ENCODE measurements at regions not wholly inside any gene's neighbourhood (a gene's known extent, or its start where the extent isn't known, plus 50 kb on each side); places are given as distances from the start of the nearest gene placed in this dataset.
"Not testable (repeated sequence)": the region's sequence is repeated elsewhere in the genome, so short reads cannot be mapped to it uniquely, and the experiment has no call there.

DNA sequence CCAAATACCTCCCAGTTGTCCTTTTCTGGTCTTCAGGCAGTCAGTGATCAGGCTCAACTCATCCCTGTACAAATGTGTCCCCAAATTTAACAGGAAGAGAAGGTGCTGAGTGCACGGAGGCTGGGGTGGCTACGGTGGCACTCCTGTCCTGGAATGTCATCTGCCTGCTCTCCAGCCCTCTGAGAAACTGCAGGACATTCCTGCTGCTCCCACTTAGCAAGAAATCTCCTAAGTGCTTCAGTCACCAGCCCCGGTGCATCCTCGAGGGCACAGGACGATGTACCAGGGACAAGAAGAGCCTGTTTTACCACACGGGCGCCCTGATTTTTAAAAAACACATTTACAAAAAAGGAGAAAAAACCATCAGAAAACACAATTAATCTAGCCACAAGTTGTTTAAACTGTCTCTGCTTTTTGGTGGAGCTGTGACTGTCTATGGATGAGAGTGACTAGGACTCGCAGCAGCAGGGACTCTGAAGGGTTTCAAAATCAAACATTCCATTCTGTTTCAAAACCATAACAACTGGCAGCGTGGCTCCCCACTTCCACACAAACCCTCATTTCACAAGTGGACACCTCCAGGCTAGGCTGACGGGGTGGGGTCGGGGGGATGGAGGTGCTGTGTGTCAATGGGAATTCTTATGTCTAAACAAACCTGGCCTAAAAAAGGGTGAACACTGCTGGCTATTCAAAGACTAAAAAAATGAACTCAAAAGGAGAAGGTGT is 65.3 kb upstream of the CNEP1R1 start:
- H3K4me2 ChIP-seq, result no peak overlapping the region
- no peaks in the 10 kb centered on the region for H3K27me3 ChIP-seq (ENCODE audit: insufficient read depth, low read depth)
- H3K36me3 ChIP-seq (ENCODE audit: insufficient read depth), result no peaks in the 10 kb centered on the region
- no peaks in the 10 kb centered on the region for H4K20me1 ChIP-seq (ENCODE audit: insufficient read depth)
- H3K4me3 ChIP-seq (IDR thresholded peaks at IDR 0.05; ENCODE audit: insufficient read depth, low read depth, low read length), result no peak overlapping the region
- H3K79me2 ChIP-seq (ENCODE audit: insufficient read depth, low read depth), result no peaks in the 10 kb centered on the region
- no peaks in the 10 kb centered on the region for H3K4me1 ChIP-seq (ENCODE audit: low read depth, poor library complexity, severe bottlenecking)
- no peak overlapping the region for H3K9ac ChIP-seq
- H3K27ac ChIP-seq, result no peak overlapping the region
- TF ChIP-seq, protein P1, sequence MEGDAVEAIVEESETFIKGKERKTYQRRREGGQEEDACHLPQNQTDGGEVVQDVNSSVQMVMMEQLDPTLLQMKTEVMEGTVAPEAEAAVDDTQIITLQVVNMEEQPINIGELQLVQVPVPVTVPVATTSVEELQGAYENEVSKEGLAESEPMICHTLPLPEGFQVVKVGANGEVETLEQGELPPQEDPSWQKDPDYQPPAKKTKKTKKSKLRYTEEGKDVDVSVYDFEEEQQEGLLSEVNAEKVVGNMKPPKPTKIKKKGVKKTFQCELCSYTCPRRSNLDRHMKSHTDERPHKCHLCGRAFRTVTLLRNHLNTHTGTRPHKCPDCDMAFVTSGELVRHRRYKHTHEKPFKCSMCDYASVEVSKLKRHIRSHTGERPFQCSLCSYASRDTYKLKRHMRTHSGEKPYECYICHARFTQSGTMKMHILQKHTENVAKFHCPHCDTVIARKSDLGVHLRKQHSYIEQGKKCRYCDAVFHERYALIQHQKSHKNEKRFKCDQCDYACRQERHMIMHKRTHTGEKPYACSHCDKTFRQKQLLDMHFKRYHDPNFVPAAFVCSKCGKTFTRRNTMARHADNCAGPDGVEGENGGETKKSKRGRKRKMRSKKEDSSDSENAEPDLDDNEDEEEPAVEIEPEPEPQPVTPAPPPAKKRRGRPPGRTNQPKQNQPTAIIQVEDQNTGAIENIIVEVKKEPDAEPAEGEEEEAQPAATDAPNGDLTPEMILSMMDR (conservative IDR thresholded peaks at IDR 0.05; ENCODE audit: low read depth, low read length), result no peak
- H2AFZ ChIP-seq (ENCODE audit: low read depth), result no peak overlapping the region

DNA sequence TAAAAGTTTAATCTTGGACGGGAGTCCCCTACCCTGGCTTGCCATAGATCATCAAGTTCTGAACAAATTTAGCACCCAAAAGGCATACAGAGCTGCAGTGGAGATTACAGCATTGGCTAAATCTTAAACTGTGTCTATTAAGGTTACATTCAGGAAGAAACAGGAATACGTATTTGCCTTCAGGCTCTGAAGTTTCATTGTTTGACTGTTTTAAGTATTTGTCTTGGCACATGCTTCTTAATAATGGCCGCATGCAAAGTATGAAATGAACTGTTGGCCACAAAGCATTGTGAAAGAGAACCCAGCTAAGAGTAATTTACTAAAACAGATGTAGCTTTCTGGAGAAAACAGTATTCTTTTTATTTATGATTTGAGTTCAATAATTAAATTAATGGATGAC is 63.9 kb upstream of the CNEP1R1 start:
- no peaks in the 10 kb centered on the region for H3K27me3 ChIP-seq (ENCODE audit: insufficient read depth, low read depth)
- H4K20me1 ChIP-seq (ENCODE audit: insufficient read depth), result no peaks in the 10 kb centered on the region
- TF ChIP-seq, protein P1 (conservative IDR thresholded peaks at IDR 0.05; ENCODE audit: low read depth, low read length), result no peak
- H3K79me2 ChIP-seq (ENCODE audit: insufficient read depth, low read depth), result no peaks in the 10 kb centered on the region
- no peaks in the 10 kb centered on the region for H3K4me1 ChIP-seq (ENCODE audit: low read depth, poor library complexity, severe bottlenecking)
- no peak overlapping the region for H3K27ac ChIP-seq
- no peak overlapping the region for H2AFZ ChIP-seq (ENCODE audit: low read depth)
- H3K4me3 ChIP-seq (IDR thresholded peaks at IDR 0.05; ENCODE audit: insufficient read depth, low read depth, low read length), result no peak overlapping the region
- no peaks in the 10 kb centered on the region for H3K36me3 ChIP-seq (ENCODE audit: insufficient read depth)
- H3K9ac ChIP-seq, result no peak overlapping the region
- H3K4me2 ChIP-seq, result no peak overlapping the region

DNA sequence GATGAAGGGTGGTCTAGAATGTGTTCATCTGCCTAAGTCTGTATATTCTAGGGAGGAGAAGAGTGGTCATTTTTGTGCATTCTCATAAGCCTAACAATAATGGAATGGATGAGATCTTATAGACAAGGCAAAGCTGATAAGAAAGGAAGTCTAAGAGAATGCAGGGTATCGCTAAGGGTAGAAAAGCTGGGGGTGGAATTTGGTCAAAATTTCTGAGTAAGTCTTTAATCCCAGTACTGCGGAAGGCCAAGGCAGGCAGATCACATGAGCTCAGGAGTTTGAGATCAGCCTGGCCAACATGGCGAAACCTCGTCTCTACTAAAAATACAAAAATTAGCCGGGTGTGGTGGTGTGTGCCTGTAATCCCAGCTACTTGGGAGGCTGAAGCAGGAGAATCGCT is 62.5 kb upstream of the CNEP1R1 start:
- not testable (repeated sequence) for H3K4me1 ChIP-seq (ENCODE audit: low read depth, poor library complexity, severe bottlenecking); H3K4me3 ChIP-seq (IDR thresholded peaks at IDR 0.05; ENCODE audit: insufficient read depth, low read depth, low read length); H3K9ac ChIP-seq

DNA sequence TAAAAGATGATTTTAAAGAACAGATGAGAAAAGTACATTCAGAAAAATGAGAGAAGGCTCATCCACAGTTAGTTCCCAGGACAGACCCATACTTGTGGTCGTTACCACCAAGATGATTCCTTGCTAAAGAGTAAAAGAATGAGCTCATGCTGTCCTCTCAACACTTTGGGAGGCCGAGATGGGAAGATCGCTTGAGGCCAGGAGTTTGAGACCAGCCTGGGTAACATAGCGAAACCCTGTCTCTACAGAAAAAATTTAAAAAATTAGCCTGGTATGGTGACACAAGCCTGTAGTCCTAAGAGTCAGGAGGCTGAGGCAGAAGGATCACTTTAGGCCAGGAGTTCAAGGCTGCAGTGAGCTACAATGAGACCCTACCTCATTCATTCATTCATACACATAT is 60.7 kb upstream of the CNEP1R1 start:
- TF ChIP-seq, protein P1 (conservative IDR thresholded peaks at IDR 0.05; ENCODE audit: low read depth, low read length), result no peak
- Histone ChIP-seq H2AFZ (ENCODE audit: low read depth) (no peak overlapping the region), H3K27me3 (ENCODE audit: insufficient read depth, low read depth) (no peaks in the 10 kb centered on the region), H3K4me3 (IDR thresholded peaks at IDR 0.05; ENCODE audit: insufficient read depth, low read depth, low read length) (no peak overlapping the region), H3K4me2 (no peak overlapping the region), H3K36me3 (ENCODE audit: insufficient read depth) (no peaks in the 10 kb centered on the region), H3K4me1 (ENCODE audit: low read depth, poor library complexity, severe bottlenecking) (no peaks in the 10 kb centered on the region), H3K9ac (no peak overlapping the region), H3K79me2 (ENCODE audit: insufficient read depth, low read depth) (no peaks in the 10 kb centered on the region), H4K20me1 (ENCODE audit: insufficient read depth) (no peaks in the 10 kb centered on the region), H3K27ac (no peak overlapping the region)

More for the DNA sequence above, 62.5 kb upstream of the CNEP1R1 start:
- not testable (repeated sequence) for H3K27me3 ChIP-seq (ENCODE audit: insufficient read depth, low read depth); H3K27ac ChIP-seq; H3K4me2 ChIP-seq; H2AFZ ChIP-seq (ENCODE audit: low read depth); H4K20me1 ChIP-seq (ENCODE audit: insufficient read depth); H3K79me2 ChIP-seq (ENCODE audit: insufficient read depth, low read depth); H3K36me3 ChIP-seq (ENCODE audit: insufficient read depth)

DNA sequence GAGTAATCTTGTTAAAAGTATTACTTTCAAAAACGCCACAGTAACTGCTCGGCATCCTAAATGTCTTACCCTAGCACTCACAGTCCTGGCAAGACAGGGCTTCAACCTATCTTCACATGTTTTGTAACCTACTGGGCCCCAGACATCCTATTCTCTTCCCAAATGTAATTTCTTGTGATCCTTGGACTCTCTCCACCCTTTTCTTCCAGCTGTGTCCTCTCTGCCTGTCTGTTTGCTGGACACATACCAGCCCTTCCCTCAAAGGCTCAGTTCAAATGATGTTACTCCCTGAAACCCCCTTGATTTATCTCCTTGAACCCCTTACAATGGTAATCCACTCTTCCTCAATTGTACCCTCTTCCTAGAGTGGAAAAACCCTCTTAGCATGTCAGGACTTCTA is 60.1 kb upstream of the CNEP1R1 start:
- Histone ChIP-seq H3K27ac (no peak overlapping the region), H4K20me1 (ENCODE audit: insufficient read depth) (no peaks in the 10 kb centered on the region), H3K9ac (no peak overlapping the region), H3K4me2 (no peak overlapping the region), H3K79me2 (ENCODE audit: insufficient read depth, low read depth) (no peaks in the 10 kb centered on the region), H3K4me3 (IDR thresholded peaks at IDR 0.05; ENCODE audit: insufficient read depth, low read depth, low read length) (no peak overlapping the region), H3K4me1 (ENCODE audit: low read depth, poor library complexity, severe bottlenecking) (no peaks in the 10 kb centered on the region), H3K36me3 (ENCODE audit: insufficient read depth) (no peaks in the 10 kb centered on the region), H2AFZ (ENCODE audit: low read depth) (no peak overlapping the region), H3K27me3 (ENCODE audit: insufficient read depth, low read depth) (no peaks in the 10 kb centered on the region)
- TF ChIP-seq, protein P1 (conservative IDR thresholded peaks at IDR 0.05; ENCODE audit: low read depth, low read length), result no peak

Data from KMS-11 (cell line).